ENCODE measurements at regions not wholly inside any gene's neighbourhood (a gene's known extent, or its start where the extent isn't known, plus 50 kb on each side); places are given as distances from the start of the nearest gene placed in this dataset.

DNA sequence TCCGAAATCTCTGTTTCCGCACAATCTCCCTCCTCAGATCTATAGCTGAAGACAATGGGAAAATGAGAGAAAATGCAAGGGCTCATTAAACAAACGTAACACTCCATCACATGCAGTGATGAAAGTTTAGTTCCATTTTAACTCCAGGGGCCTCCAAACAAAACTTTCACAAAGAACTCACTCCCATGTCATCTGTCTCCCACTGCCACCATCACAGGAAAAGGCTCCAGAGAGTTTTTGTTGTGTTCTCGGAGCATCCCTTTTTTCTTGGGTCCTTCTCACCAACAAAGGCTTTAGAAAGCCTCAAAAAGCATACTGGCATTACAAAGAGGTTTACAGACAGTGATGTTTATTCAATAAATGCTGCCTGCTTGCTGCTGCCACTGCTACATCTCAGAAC is 339.6 kb downstream of the TPBG start:
- TF ChIP-seq, protein P1, sequence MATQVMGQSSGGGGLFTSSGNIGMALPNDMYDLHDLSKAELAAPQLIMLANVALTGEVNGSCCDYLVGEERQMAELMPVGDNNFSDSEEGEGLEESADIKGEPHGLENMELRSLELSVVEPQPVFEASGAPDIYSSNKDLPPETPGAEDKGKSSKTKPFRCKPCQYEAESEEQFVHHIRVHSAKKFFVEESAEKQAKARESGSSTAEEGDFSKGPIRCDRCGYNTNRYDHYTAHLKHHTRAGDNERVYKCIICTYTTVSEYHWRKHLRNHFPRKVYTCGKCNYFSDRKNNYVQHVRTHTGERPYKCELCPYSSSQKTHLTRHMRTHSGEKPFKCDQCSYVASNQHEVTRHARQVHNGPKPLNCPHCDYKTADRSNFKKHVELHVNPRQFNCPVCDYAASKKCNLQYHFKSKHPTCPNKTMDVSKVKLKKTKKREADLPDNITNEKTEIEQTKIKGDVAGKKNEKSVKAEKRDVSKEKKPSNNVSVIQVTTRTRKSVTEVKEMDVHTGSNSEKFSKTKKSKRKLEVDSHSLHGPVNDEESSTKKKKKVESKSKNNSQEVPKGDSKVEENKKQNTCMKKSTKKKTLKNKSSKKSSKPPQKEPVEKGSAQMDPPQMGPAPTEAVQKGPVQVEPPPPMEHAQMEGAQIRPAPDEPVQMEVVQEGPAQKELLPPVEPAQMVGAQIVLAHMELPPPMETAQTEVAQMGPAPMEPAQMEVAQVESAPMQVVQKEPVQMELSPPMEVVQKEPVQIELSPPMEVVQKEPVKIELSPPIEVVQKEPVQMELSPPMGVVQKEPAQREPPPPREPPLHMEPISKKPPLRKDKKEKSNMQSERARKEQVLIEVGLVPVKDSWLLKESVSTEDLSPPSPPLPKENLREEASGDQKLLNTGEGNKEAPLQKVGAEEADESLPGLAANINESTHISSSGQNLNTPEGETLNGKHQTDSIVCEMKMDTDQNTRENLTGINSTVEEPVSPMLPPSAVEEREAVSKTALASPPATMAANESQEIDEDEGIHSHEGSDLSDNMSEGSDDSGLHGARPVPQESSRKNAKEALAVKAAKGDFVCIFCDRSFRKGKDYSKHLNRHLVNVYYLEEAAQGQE (tag by site-specific recombination; IDR thresholded peaks at IDR 0.05), result no peak
- TF ChIP-seq ZNF660 (tag by site-specific recombination; IDR thresholded peaks at IDR 0.05), result no peak
- TF ChIP-seq, protein P2, sequence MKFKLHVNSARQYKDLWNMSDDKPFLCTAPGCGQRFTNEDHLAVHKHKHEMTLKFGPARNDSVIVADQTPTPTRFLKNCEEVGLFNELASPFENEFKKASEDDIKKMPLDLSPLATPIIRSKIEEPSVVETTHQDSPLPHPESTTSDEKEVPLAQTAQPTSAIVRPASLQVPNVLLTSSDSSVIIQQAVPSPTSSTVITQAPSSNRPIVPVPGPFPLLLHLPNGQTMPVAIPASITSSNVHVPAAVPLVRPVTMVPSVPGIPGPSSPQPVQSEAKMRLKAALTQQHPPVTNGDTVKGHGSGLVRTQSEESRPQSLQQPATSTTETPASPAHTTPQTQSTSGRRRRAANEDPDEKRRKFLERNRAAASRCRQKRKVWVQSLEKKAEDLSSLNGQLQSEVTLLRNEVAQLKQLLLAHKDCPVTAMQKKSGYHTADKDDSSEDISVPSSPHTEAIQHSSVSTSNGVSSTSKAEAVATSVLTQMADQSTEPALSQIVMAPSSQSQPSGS (tag by site-specific recombination; IDR thresholded peaks at IDR 0.05; ENCODE audit: low read depth), result no peak
- TF ChIP-seq, protein P3, sequence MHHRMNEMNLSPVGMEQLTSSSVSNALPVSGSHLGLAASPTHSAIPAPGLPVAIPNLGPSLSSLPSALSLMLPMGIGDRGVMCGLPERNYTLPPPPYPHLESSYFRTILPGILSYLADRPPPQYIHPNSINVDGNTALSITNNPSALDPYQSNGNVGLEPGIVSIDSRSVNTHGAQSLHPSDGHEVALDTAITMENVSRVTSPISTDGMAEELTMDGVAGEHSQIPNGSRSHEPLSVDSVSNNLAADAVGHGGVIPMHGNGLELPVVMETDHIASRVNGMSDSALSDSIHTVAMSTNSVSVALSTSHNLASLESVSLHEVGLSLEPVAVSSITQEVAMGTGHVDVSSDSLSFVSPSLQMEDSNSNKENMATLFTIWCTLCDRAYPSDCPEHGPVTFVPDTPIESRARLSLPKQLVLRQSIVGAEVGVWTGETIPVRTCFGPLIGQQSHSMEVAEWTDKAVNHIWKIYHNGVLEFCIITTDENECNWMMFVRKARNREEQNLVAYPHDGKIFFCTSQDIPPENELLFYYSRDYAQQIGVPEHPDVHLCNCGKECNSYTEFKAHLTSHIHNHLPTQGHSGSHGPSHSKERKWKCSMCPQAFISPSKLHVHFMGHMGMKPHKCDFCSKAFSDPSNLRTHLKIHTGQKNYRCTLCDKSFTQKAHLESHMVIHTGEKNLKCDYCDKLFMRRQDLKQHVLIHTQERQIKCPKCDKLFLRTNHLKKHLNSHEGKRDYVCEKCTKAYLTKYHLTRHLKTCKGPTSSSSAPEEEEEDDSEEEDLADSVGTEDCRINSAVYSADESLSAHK (tag by site-specific recombination; IDR thresholded peaks at IDR 0.05), result no peak
- TF ChIP-seq, protein P4, sequence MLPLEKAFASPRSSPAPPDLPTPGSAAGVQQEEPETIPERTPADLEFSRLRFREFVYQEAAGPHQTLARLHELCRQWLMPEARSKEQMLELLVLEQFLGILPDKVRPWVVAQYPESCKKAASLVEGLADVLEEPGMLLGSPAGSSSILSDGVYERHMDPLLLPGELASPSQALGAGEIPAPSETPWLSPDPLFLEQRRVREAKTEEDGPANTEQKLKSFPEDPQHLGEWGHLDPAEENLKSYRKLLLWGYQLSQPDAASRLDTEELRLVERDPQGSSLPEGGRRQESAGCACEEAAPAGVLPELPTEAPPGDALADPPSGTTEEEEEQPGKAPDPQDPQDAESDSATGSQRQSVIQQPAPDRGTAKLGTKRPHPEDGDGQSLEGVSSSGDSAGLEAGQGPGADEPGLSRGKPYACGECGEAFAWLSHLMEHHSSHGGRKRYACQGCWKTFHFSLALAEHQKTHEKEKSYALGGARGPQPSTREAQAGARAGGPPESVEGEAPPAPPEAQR (tag by site-specific recombination; IDR thresholded peaks at IDR 0.05), result no peak
- no peak for TF ChIP-seq OSR2 (tag by site-specific recombination; IDR thresholded peaks at IDR 0.05)
- no peak for TF ChIP-seq OVOL3 (tag by site-specific recombination; IDR thresholded peaks at IDR 0.05)
- TF ChIP-seq, protein P5, sequence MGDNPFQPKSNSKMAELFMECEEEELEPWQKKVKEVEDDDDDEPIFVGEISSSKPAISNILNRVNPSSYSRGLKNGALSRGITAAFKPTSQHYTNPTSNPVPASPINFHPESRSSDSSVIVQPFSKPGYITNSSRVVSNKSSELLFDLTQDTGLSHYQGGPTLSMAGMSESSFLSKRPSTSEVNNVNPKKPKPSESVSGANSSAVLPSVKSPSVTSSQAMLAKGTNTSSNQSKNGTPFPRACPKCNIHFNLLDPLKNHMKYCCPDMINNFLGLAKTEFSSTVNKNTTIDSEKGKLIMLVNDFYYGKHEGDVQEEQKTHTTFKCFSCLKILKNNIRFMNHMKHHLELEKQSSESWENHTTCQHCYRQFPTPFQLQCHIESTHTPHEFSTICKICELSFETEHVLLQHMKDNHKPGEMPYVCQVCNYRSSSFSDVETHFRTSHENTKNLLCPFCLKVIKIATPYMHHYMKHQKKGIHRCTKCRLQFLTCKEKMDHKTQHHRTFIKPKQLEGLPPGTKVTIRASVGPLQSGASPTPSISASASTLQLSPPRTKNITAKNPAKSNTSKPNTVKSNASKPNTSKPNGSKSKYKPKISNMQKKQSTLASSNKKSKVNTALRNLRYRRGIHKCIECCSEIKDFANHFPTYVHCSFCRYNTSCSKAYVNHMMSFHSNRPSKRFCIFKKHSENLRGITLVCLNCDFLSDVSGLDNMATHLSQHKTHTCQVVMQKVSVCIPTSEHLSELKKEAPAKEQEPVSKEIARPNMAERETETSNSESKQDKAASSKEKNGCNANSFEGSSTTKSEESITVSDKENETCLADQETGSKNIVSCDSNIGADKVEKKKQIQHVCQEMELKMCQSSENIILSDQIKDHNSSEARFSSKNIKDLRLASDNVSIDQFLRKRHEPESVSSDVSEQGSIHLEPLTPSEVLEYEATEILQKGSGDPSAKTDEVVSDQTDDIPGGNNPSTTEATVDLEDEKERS (tag by site-specific recombination; IDR thresholded peaks at IDR 0.05), result no peak

Data from HEK293 (cell line).